ENCODE measurements at regions not wholly inside any gene's neighbourhood (a gene's known extent, or its start where the extent isn't known, plus 50 kb on each side); places are given as distances from the start of the nearest gene placed in this dataset.

- TF ChIP-seq EZH2 (IDR thresholded peaks at IDR 0.05; ENCODE audit: borderline replicate concordance, low read length) (no peak), CTCF (IDR thresholded peaks at IDR 0.05; ENCODE audit: low read length) (no peak)
- H2AFZ ChIP-seq (ENCODE audit: low read length) = no peak overlapping the region
- H4K20me1 ChIP-seq (ENCODE audit: insufficient read depth, low read length) = no peaks in the 10 kb centered on the region
- H3K9ac ChIP-seq (ENCODE audit: low read length) = no peak overlapping the region
- no peaks in the 10 kb centered on the region for H3K4me1 ChIP-seq (ENCODE audit: insufficient read depth, low read length, severe bottlenecking)
- no peak overlapping the region for H3K4me2 ChIP-seq (ENCODE audit: low read length)
- no peak overlapping the region for H3K4me3 ChIP-seq (ENCODE audit: low read depth, low read length, poor library complexity, severe bottlenecking)
- H3K9me2 ChIP-seq (ENCODE audit: low read depth, low read length) = no peaks in the 10 kb centered on the region
- H3K9me3 ChIP-seq (ENCODE audit: low read length) = no peaks in the 10 kb centered on the region
- no peak overlapping the region for H3K27ac ChIP-seq (ENCODE audit: low read depth, low read length, poor library complexity, severe bottlenecking)
- no peaks in the 10 kb centered on the region for H3K27me3 ChIP-seq (ENCODE audit: insufficient read depth, low read length)
- no peaks in the 10 kb centered on the region for H3K79me2 ChIP-seq (ENCODE audit: insufficient read depth, low read length)
- no peaks in the 10 kb centered on the region for H3K36me3 ChIP-seq (ENCODE audit: insufficient read depth, low read length)
- no peaks in the 10 kb centered on the region for H3F3A ChIP-seq (ENCODE audit: insufficient read depth, low read length)
Measured at GRCh38 chr3:18633002-18633401, 207.9 kb upstream of the SATB1 start.

- no peak overlapping the region for H3K4me2 ChIP-seq (ENCODE audit: low read length)
- H3K36me3 ChIP-seq (ENCODE audit: insufficient read depth, low read length) = no peaks in the 10 kb centered on the region
- no peaks in the 10 kb centered on the region for H3K4me1 ChIP-seq (ENCODE audit: insufficient read depth, low read length, severe bottlenecking)
- H2AFZ ChIP-seq (ENCODE audit: low read length) = no peak overlapping the region
- no peak overlapping the region for H3K9ac ChIP-seq (ENCODE audit: low read length)
- H3K4me3 ChIP-seq (ENCODE audit: low read depth, low read length, poor library complexity, severe bottlenecking) = no peak overlapping the region
- H3F3A ChIP-seq (ENCODE audit: insufficient read depth, low read length) = no peaks in the 10 kb centered on the region
- TF ChIP-seq EZH2 (IDR thresholded peaks at IDR 0.05; ENCODE audit: borderline replicate concordance, low read length) (no peak), CTCF (IDR thresholded peaks at IDR 0.05; ENCODE audit: low read length) (no peak)
- H3K9me2 ChIP-seq (ENCODE audit: low read depth, low read length) = no peaks in the 10 kb centered on the region
- H3K27me3 ChIP-seq (ENCODE audit: insufficient read depth, low read length) = no peaks in the 10 kb centered on the region
- H3K27ac ChIP-seq (ENCODE audit: low read depth, low read length, poor library complexity, severe bottlenecking) = no peak overlapping the region
- no peaks in the 10 kb centered on the region for H4K20me1 ChIP-seq (ENCODE audit: insufficient read depth, low read length)
- H3K9me3 ChIP-seq (ENCODE audit: low read length) = no peaks in the 10 kb centered on the region
- no peaks in the 10 kb centered on the region for H3K79me2 ChIP-seq (ENCODE audit: insufficient read depth, low read length)
Measured at GRCh38 chr3:18630295-18630694, 205.2 kb upstream of the SATB1 start.

GRCh38 chr3:18625085-18625484, 199.9 kb upstream of the SATB1 start:
- no peaks in the 10 kb centered on the region for H3K9me3 ChIP-seq (ENCODE audit: low read length)
- no peak overlapping the region for H3K4me3 ChIP-seq (ENCODE audit: low read depth, low read length, poor library complexity, severe bottlenecking)
- no peak overlapping the region for H3K9ac ChIP-seq (ENCODE audit: low read length)
- H3K4me2 ChIP-seq (ENCODE audit: low read length) = no peak overlapping the region
- no peaks in the 10 kb centered on the region for H3K27me3 ChIP-seq (ENCODE audit: insufficient read depth, low read length)
- no peak overlapping the region for H3K27ac ChIP-seq (ENCODE audit: low read depth, low read length, poor library complexity, severe bottlenecking)
- H2AFZ ChIP-seq (ENCODE audit: low read length) = no peak overlapping the region
- no peaks in the 10 kb centered on the region for H3K36me3 ChIP-seq (ENCODE audit: insufficient read depth, low read length)
- no peaks in the 10 kb centered on the region for H3K9me2 ChIP-seq (ENCODE audit: low read depth, low read length)
- no peaks in the 10 kb centered on the region for H3K79me2 ChIP-seq (ENCODE audit: insufficient read depth, low read length)
- no peak for TF ChIP-seq EZH2 (IDR thresholded peaks at IDR 0.05; ENCODE audit: borderline replicate concordance, low read length)
- no peak for TF ChIP-seq CTCF (IDR thresholded peaks at IDR 0.05; ENCODE audit: low read length)
- H3K4me1 ChIP-seq (ENCODE audit: insufficient read depth, low read length, severe bottlenecking) = no peaks in the 10 kb centered on the region
- no peaks in the 10 kb centered on the region for H3F3A ChIP-seq (ENCODE audit: insufficient read depth, low read length)
- H4K20me1 ChIP-seq (ENCODE audit: insufficient read depth, low read length) = no peaks in the 10 kb centered on the region
